Activated T-helper 9 cell treated with anti-CD3 and anti-CD28 coated beads, Interleukin-2, amount 50 U/mL, for 16 hours (primary cell): ENCODE measurements at regions not wholly inside any gene's neighbourhood (a gene's known extent, or its start where the extent isn't known, plus 50 kb on each side); places are given as distances from the start of the nearest gene placed in this dataset.

Experiments used
- DNase-seq: peaks from one replicate; pipeline ENCODE4 v3.0.0-alpha.2; 2020; ENCODE audit warnings: low read depth

GRCh38 chr7:155181768-155182167 is 111.6 kb downstream of the HTR5A start:
- DNase-seq: no peak

GRCh38 chr7:155182406-155182970 is 112.4 kb downstream of the HTR5A start:
- no peak for DNase-seq

GRCh38 chr7:155183655-155184054 is 113.5 kb downstream of the HTR5A start:
- DNase-seq: no peak

- DNase-seq: no peak
Measured at GRCh38 chr7:155184923-155185322, 112.8 kb upstream of the INSIG1 start.

GRCh38 chr7:155187061-155187785 is 110.5 kb upstream of the INSIG1 start:
- no peak for DNase-seq

GRCh38 chr7:155188357-155188756 is 109.3 kb upstream of the INSIG1 start:
- no peak for DNase-seq

- no peak for DNase-seq
Measured at GRCh38 chr7:155188821-155189581, 108.7 kb upstream of the INSIG1 start.

GRCh38 chr7:155189590-155189989 is 108.1 kb upstream of the INSIG1 start:
- no peak for DNase-seq

GRCh38 chr7:155190688-155191087 is 107.0 kb upstream of the INSIG1 start:
- peak; percentile 47 for DNase-seq

GRCh38 chr7:155191137-155191536 is 106.5 kb upstream of the INSIG1 start:
- no peak for DNase-seq

GRCh38 chr7:155191901-155192478 is 105.7 kb upstream of the INSIG1 start:
- no peak for DNase-seq

GRCh38 chr7:155192961-155193640 is 104.6 kb upstream of the INSIG1 start:
- DNase-seq: no peak

GRCh38 chr7:155193716-155194115 is 104.0 kb upstream of the INSIG1 start:
- no peak for DNase-seq

- no peak for DNase-seq
Measured at GRCh38 chr7:155194382-155195140, 103.1 kb upstream of the INSIG1 start.

- no peak for DNase-seq
Measured at GRCh38 chr7:155195939-155196523, 101.6 kb upstream of the INSIG1 start.

- no peak for DNase-seq
Measured at GRCh38 chr7:155198196-155198892, 99.3 kb upstream of the INSIG1 start.

- peak; percentile 48 for DNase-seq
Measured at GRCh38 chr7:155198901-155199845, 98.5 kb upstream of the INSIG1 start.

GRCh38 chr7:155201325-155202087 is 96.2 kb upstream of the INSIG1 start:
- no peak for DNase-seq
